ENCODE measurements at regions not wholly inside any gene's neighbourhood (a gene's known extent, or its start where the extent isn't known, plus 50 kb on each side); places are given as distances from the start of the nearest gene placed in this dataset.

DNA sequence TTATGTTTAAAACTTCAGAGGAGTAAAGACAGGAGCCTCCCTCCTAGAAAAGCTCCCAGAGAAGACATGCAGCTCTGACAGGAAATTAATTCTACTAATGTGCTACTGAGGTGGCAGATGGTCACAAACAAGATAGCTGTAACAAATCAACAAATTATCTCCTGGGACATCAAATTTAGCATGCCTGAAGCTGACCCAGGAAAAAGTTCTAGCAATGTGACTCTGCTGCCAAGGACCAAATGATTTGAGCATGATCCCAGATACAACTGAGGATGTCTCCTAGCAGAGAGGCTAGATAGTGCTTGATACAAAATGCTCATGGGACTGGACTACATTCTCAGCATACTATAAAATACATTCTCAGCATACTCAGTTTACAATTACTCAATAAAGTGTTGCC lies 413.5 kb upstream of the SMC2 start:
- DNase-seq: no peak
- Histone ChIP-seq H3K27me3 (no peaks in the 10 kb centered on the region), H3K9me3 (no peaks in the 10 kb centered on the region), H3K4me1 (no peaks in the 10 kb centered on the region), H3K4me3 (no peak overlapping the region), H3K36me3 (no peaks in the 10 kb centered on the region), H3K27ac (no peak overlapping the region)
- no peak for TF ChIP-seq POLR2A (IDR thresholded peaks at IDR 0.05)
- TF ChIP-seq, protein P1, sequence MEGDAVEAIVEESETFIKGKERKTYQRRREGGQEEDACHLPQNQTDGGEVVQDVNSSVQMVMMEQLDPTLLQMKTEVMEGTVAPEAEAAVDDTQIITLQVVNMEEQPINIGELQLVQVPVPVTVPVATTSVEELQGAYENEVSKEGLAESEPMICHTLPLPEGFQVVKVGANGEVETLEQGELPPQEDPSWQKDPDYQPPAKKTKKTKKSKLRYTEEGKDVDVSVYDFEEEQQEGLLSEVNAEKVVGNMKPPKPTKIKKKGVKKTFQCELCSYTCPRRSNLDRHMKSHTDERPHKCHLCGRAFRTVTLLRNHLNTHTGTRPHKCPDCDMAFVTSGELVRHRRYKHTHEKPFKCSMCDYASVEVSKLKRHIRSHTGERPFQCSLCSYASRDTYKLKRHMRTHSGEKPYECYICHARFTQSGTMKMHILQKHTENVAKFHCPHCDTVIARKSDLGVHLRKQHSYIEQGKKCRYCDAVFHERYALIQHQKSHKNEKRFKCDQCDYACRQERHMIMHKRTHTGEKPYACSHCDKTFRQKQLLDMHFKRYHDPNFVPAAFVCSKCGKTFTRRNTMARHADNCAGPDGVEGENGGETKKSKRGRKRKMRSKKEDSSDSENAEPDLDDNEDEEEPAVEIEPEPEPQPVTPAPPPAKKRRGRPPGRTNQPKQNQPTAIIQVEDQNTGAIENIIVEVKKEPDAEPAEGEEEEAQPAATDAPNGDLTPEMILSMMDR (IDR thresholded peaks at IDR 0.05): no peak
- intact Hi-C loops (cut with DNase I; ENCODE audit: low total_unique reads): no loop called here

DNA sequence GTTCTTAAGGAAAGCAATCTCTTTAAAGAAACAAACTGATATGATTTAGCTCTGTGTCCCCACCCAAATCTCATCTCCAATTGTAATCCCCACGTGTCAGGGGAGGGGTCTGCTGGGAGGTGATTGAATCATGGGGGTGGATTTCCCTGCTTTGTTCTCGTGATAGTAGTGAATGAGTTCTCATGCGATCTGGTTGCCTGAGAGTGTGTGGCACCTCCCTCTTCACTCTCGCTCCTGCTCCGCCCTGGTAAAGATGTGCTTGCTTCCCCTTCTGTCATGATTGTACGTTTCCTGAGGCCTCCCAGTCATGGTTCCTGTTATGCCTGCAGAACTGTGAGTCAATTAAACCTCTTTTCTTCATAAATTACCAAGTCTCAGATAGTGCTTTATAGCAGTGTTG lies 412.7 kb upstream of the SMC2 start:
- Histone ChIP-seq H3K36me3 (no peaks in the 10 kb centered on the region), H3K9me3 (no peaks in the 10 kb centered on the region), H3K27ac (no peak overlapping the region), H3K4me1 (no peaks in the 10 kb centered on the region), H3K27me3 (no peaks in the 10 kb centered on the region), H3K4me3 (no peak overlapping the region)
- DNase-seq: no peak
- intact Hi-C loops (cut with DNase I; ENCODE audit: low total_unique reads): no loop called here
- no peak for TF ChIP-seq POLR2A (IDR thresholded peaks at IDR 0.05)
- TF ChIP-seq, protein P1 (IDR thresholded peaks at IDR 0.05): no peak

DNA sequence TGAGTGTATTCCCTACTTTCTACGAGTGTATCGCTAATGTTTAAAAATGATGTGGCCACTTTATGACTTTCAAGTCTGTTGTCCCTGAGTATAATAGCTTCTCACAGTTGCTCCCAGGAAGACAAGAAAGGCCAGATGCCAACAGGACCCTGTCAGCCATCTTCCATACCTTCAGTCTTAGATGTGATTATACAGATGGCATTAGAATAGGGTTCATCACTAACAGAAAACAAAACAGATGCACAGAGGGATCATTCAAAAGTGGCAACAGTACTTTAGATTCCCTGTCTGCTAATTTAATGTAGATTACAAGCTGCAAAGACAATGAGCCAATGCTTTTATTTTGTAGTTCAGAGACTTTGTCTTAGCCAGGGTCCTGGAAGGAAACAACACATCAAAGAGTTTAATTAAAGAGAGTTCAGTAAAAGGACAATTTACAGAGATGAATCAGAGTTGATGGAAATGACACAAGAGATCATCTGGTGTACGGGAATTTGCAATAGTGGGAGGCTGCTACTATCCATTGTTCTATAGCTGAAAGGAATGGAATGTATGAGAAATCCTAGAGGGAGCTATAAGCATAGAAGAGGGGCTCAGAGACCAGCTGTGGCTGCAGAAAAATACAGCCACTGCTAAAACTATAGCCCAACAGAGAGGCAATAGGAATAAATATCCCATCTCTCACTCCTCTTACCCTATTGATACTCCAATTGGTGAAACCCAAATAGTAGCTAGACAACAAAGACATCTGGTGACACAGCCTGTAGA lies 393.7 kb upstream of the SMC2 start:
- Histone ChIP-seq H3K36me3 (no peaks in the 10 kb centered on the region), H3K4me1 (no peaks in the 10 kb centered on the region), H3K27ac (no peak overlapping the region), H3K4me3 (no peak overlapping the region), H3K27me3 (no peaks in the 10 kb centered on the region), H3K9me3 (no peaks in the 10 kb centered on the region)
- intact Hi-C loops (cut with DNase I; ENCODE audit: low total_unique reads): no loop called here
- no peak for DNase-seq
- no peak for TF ChIP-seq POLR2A (IDR thresholded peaks at IDR 0.05)
- TF ChIP-seq, protein P1 (IDR thresholded peaks at IDR 0.05): no peak

DNA sequence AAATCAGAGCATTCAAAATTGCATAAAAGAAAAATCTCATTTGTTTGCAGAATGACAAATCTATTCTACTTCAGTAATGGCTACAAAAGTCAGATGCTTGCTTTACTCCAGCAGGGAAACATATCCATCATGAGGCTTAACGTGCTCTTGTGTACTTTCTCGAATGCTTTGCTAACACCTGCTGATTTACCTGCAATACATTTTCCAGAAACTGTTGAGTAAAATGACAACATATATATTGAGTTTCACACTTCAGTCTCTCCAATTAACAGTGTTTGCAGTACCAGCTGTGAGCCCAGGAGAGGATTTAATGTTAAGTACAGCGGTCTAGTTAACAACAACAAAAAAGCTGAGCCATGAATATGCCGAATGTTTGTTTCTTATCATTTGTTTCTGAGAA lies 391.5 kb upstream of the SMC2 start:
- no peak overlapping the region for H3K4me3 ChIP-seq
- no peaks in the 10 kb centered on the region for H3K9me3 ChIP-seq
- intact Hi-C loops (cut with DNase I; ENCODE audit: low total_unique reads): no loop called here
- no peaks in the 10 kb centered on the region for H3K36me3 ChIP-seq
- no peak for DNase-seq
- no peak overlapping the region for H3K27ac ChIP-seq
- H3K27me3 ChIP-seq: no peaks in the 10 kb centered on the region
- no peak for TF ChIP-seq POLR2A (IDR thresholded peaks at IDR 0.05)
- TF ChIP-seq, protein P1 (IDR thresholded peaks at IDR 0.05): no peak
- H3K4me1 ChIP-seq: no peaks in the 10 kb centered on the region

DNA sequence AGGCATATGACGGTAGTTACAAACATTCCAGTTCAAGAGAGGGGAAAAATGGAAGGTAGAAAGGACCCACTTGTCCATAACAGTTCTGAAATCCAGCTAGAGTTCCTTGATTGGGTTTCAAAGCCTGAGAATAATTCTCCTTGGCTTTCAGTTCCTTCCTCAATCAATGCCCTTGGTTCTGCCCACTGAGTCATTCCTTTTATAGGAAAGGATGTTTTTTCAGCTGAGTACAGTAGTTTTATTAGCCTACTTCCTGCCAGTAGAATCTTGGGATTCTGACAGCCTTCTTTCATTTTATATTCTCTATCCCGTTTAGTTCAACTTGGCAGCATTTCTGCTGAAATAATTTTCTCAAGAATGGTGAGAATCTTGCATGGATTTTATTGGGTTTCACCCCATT lies 386.9 kb upstream of the SMC2 start:
- no peaks in the 10 kb centered on the region for H3K36me3 ChIP-seq
- no peak for TF ChIP-seq POLR2A (IDR thresholded peaks at IDR 0.05)
- TF ChIP-seq, protein P1 (IDR thresholded peaks at IDR 0.05): no peak
- intact Hi-C loops (cut with DNase I; ENCODE audit: low total_unique reads): no loop called here

More for the DNA sequence above, 386.9 kb upstream of the SMC2 start:
- Histone ChIP-seq H3K4me3 (no peak overlapping the region), H3K4me1 (no peaks in the 10 kb centered on the region), H3K27ac (no peak overlapping the region), H3K9me3 (no peaks in the 10 kb centered on the region), H3K27me3 (no peaks in the 10 kb centered on the region)
- DNase-seq: no peak
